ENCODE measurements at regions not wholly inside any gene's neighbourhood (a gene's known extent, or its start where the extent isn't known, plus 50 kb on each side); places are given as distances from the start of the nearest gene placed in this dataset.
A peak's percentile ranks its signal among the peaks of the same experiment; 100 is the strongest.

GRCh38 chr3:17810759-17811158 is 68.3 kb upstream of the TBC1D5 start:
- Mint-ChIP-seq H3K36me3 (no peaks in the 10 kb centered on the region), H3K4me3 (no peak overlapping the region), H3K27me3 (ENCODE audit: low read depth) (no peaks in the 10 kb centered on the region), H3K4me1 (peaks cover 5% of the 10 kb centered on the region; the same call in 1 of the 2 replicates), H3K27ac (no peak overlapping the region), H3K9me3 (no peaks in the 10 kb centered on the region)
- ChIA-PET POLR2A (no interaction called here), CTCF (interaction anchor here (0.9 kb wide), 1 partner anchor 36 kb away, joined by 3 read pairs; no protein-coding TSS in a partner anchor)
- TF ChIP-seq ATF3 (CRISPR knock-in tag; conservative IDR thresholded peaks at IDR 0.05): no peak
- TF ChIP-seq SP1 (CRISPR knock-in tag; conservative IDR thresholded peaks at IDR 0.05): no peak
- DNase-seq (ENCODE audit: low spot score) (no peak), ATAC-seq (peak; percentile 55)

GRCh38 chr3:17808994-17809393 is 66.6 kb upstream of the TBC1D5 start:
- ATAC-seq: no peak

More at GRCh38 chr3:17808994-17809393, 66.6 kb upstream of the TBC1D5 start:
- H3K4me1 Mint-ChIP-seq: peaks cover 5% of the 10 kb centered on the region; the same call in 1 of the 2 replicates
- H3K27me3 Mint-ChIP-seq (ENCODE audit: low read depth): no peaks in the 10 kb centered on the region
- no peaks in the 10 kb centered on the region for H3K36me3 Mint-ChIP-seq
- CTCF ChIA-PET: no interaction called here
- no peaks in the 10 kb centered on the region for H3K9me3 Mint-ChIP-seq
- POLR2A ChIA-PET: no interaction called here
- H3K4me3 Mint-ChIP-seq: no peak overlapping the region
- DNase-seq (ENCODE audit: low spot score): no peak
- H3K27ac Mint-ChIP-seq: no peak overlapping the region
- TF ChIP-seq PRDM15 (CRISPR knock-in tag; IDR thresholded peaks at IDR 0.05) (no peak), ELF4 (CRISPR knock-in tag; IDR thresholded peaks at IDR 0.05; ENCODE audit: low read depth) (no peak), OVOL2 (CRISPR knock-in tag; IDR thresholded peaks at IDR 0.05; ENCODE audit: borderline replicate concordance) (no peak), ZNF263 (CRISPR knock-in tag; IDR thresholded peaks at IDR 0.05; ENCODE audit: low read depth) (no peak), FOXJ3 (CRISPR knock-in tag; IDR thresholded peaks at IDR 0.05; ENCODE audit: borderline replicate concordance) (no peak), RELA (CRISPR knock-in tag; IDR thresholded peaks at IDR 0.05; ENCODE audit: borderline replicate concordance) (no peak), TP53 (CRISPR knock-in tag; IDR thresholded peaks at IDR 0.05) (no peak), KAT7 (CRISPR knock-in tag; IDR thresholded peaks at IDR 0.05; ENCODE audit: borderline replicate concordance) (no peak), ZNF512 (CRISPR knock-in tag; IDR thresholded peaks at IDR 0.05; ENCODE audit: borderline replicate concordance) (no peak), JUN (CRISPR knock-in tag; IDR thresholded peaks at IDR 0.05) (no peak), USF1 (CRISPR knock-in tag; IDR thresholded peaks at IDR 0.05) (no peak), PREB (CRISPR knock-in tag; IDR thresholded peaks at IDR 0.05; ENCODE audit: borderline replicate concordance) (no peak), E2F4 (CRISPR knock-in tag; IDR thresholded peaks at IDR 0.05; ENCODE audit: borderline replicate concordance, low read depth) (no peak)

Measured in WTC11 (cell line).